ENCODE measurements at regions not wholly inside any gene's neighbourhood (a gene's known extent, or its start where the extent isn't known, plus 50 kb on each side); places are given as distances from the start of the nearest gene placed in this dataset.

DNA sequence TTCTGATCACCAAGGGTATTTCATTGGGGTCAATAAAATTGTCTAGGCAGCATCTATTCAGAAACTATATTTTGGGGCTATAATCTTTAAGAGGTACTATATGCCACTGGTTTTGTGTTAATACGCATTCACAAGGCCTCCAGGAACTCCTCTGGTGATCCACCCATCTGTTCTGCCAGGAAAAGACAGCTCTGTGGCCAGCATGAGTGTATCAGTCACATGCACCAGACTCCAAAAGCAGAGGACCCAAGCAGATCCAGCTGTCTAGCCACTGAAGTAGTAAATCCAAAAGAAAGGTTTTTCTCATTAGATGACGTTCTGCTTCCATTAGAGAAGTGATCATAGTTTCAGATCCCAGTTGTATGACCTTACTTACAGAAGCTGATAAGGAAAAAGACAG is 199.6 kb upstream of the CELF2 start:
- no peak for DNase-seq (ENCODE audit: low read depth)

DNA sequence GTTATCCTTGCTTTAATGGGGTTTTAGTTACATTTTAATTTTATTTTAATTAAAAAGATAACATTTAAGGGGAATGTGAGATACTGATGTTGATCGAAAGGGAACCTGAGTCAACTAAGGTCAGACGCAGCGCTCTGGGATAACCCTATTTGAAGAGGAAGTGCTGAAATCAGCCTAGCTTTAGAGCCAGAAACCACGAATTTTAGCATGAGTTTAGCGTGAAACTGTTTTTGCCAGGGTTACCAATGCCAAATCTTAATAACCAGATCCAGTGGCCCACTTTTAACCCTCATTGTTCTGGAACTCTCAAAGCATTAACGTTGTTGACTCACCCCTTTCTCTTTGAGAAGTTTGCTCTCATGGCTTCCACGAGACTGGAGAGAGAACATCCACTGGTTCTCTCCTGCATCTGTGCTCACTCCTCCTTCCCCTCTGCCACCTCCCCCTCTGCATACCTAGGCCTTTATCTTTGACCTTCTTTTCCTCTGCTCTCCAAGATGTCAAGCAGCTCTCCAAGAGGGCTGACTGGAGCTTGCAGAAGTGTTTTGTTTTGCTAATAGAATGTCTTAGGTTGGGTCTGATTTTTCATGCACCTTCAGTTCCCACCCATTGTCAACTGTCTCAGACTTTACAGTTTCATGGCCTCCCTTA is 198.3 kb upstream of the CELF2 start:
- no peak for TF ChIP-seq CTCF (IDR thresholded peaks at IDR 0.05; ENCODE audit: low read depth, low read length, missing control alignments)
- H3K4me3 ChIP-seq (ENCODE audit: low read depth, low read length) = no peak overlapping the region
- DNase-seq (ENCODE audit: low read depth) = no peak

More for the DNA sequence above, 199.6 kb upstream of the CELF2 start:
- no peak overlapping the region for H3K4me3 ChIP-seq (ENCODE audit: low read depth, low read length)
- no peak for TF ChIP-seq CTCF (IDR thresholded peaks at IDR 0.05; ENCODE audit: low read depth, low read length, missing control alignments)

- no peak overlapping the region for H3K4me3 ChIP-seq (ENCODE audit: low read depth, low read length)
- no peak for TF ChIP-seq CTCF (IDR thresholded peaks at IDR 0.05; ENCODE audit: low read depth, low read length, missing control alignments)
- DNase-seq (ENCODE audit: low read depth) = no peak
Measured at GRCh38 chr10:10821926-10822325, 195.7 kb upstream of the CELF2 start.

- no peak for DNase-seq (ENCODE audit: low read depth)
- TF ChIP-seq CTCF (IDR thresholded peaks at IDR 0.05; ENCODE audit: low read depth, low read length, missing control alignments) = no peak
- no peak overlapping the region for H3K4me3 ChIP-seq (ENCODE audit: low read depth, low read length)
Measured at GRCh38 chr10:10824591-10825148, 193.0 kb upstream of the CELF2 start.

DNA sequence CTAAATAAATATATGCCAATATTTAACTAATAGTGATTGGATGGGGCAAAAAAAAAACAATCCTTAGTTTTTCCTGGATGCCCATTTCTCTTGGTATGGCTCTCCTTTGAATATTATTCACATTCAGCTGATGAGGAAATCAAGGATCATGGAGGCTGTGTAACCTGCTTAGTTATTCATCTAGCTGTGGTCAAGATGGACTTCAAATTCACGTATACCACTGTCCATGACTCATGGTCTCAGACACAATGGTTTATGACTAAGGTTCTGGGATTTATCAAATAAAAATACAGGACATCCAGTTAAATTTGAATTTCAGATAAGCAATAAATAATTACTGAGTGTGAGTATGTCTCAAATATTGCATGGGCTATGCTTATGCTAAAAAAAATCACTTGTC is 191.5 kb upstream of the CELF2 start:
- no peak for TF ChIP-seq CTCF (IDR thresholded peaks at IDR 0.05; ENCODE audit: low read depth, low read length, missing control alignments)
- no peak for DNase-seq (ENCODE audit: low read depth)

GRCh38 chr10:10828623-10829022 is 189.0 kb upstream of the CELF2 start:
- H3K4me3 ChIP-seq (ENCODE audit: low read depth, low read length) = no peak overlapping the region
- DNase-seq (ENCODE audit: low read depth) = no peak
- TF ChIP-seq CTCF (IDR thresholded peaks at IDR 0.05; ENCODE audit: low read depth, low read length, missing control alignments) = no peak

More for the DNA sequence above, 191.5 kb upstream of the CELF2 start:
- no peak overlapping the region for H3K4me3 ChIP-seq (ENCODE audit: low read depth, low read length)

- no peak for DNase-seq (ENCODE audit: low read depth)
- H3K4me3 ChIP-seq (ENCODE audit: low read depth, low read length) = no peak overlapping the region
- TF ChIP-seq CTCF (IDR thresholded peaks at IDR 0.05; ENCODE audit: low read depth, low read length, missing control alignments) = no peak
Measured at GRCh38 chr10:10829576-10829975, 188.1 kb upstream of the CELF2 start.
